ENCODE measurements at regions not wholly inside any gene's neighbourhood (a gene's known extent, or its start where the extent isn't known, plus 50 kb on each side); places are given as distances from the start of the nearest gene placed in this dataset.

GRCh38 chr5:23029290-23029689 is 176.1 kb upstream of the CDH12 start:
- Mint-ChIP-seq H3K9me3 (peaks cover 6% of the 10 kb centered on the region), H3K4me3 (no peak overlapping the region), H3K36me3 (ENCODE audit: low read depth) (no peaks in the 10 kb centered on the region), H3K27me3 (no peaks in the 10 kb centered on the region), H3K27ac (no peak overlapping the region), H3K4me1 (peaks cover 5% of the 10 kb centered on the region)
- intact Hi-C loops (cut with micrococcal nuclease), result no loop called here
- TF ChIP-seq CTCF (IDR thresholded peaks at IDR 0.05), result no peak
- no peak for ATAC-seq (ENCODE audit: low read depth)
- CTCF ChIA-PET, result no interaction called here
- POLR2A ChIA-PET, result no interaction called here
- no peak for DNase-seq

- POLR2A ChIA-PET, result no interaction called here
- Mint-ChIP-seq H3K27ac (no peak overlapping the region), H3K4me3 (no peak overlapping the region), H3K9me3 (peaks cover under 1% of the 10 kb centered on the region), H3K27me3 (no peaks in the 10 kb centered on the region), H3K4me1 (peaks cover 2% of the 10 kb centered on the region), H3K36me3 (ENCODE audit: low read depth) (no peaks in the 10 kb centered on the region)
- no peak for TF ChIP-seq CTCF (IDR thresholded peaks at IDR 0.05)
- no peak for DNase-seq
- intact Hi-C loops (cut with micrococcal nuclease), result no loop called here
- no peak for ATAC-seq (ENCODE audit: low read depth)
- CTCF ChIA-PET, result no interaction called here
Measured at GRCh38 chr5:23028445-23029021, 175.4 kb upstream of the CDH12 start.

DNA sequence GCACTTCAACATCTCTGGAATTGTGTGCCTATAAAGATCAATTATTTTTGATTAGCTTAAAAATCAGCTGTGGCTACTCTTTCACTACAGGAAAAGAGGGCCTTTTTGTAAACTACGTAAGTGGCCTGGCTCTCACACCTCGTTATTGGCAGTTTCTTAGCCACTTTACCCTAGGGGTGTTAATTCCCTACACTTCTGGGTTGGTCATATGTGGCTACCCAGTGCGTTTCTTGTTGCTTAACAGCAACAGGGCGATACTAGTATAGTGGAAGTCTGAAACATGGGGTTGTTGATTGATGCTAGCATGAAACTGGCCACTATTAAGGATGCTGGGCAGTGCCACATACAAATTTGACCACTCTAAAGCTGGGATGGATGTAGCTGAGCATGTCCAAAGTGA is 174.7 kb upstream of the CDH12 start:
- Mint-ChIP-seq H3K9me3 (peaks cover 2% of the 10 kb centered on the region), H3K4me3 (no peak overlapping the region), H3K27me3 (no peaks in the 10 kb centered on the region), H3K27ac (no peak overlapping the region), H3K36me3 (ENCODE audit: low read depth) (no peaks in the 10 kb centered on the region), H3K4me1 (no peaks in the 10 kb centered on the region)
- POLR2A ChIA-PET, result no interaction called here
- intact Hi-C loops (cut with micrococcal nuclease), result no loop called here
- ATAC-seq (ENCODE audit: low read depth) (no peak), DNase-seq (no peak)
- CTCF ChIA-PET, result no interaction called here
- no peak for TF ChIP-seq CTCF (IDR thresholded peaks at IDR 0.05)

- peaks cover 2% of the 10 kb centered on the region for H3K9me3 Mint-ChIP-seq
- no peak for ATAC-seq (ENCODE audit: low read depth)
- no peak overlapping the region for H3K27ac Mint-ChIP-seq
- no peaks in the 10 kb centered on the region for H3K27me3 Mint-ChIP-seq
- no peak for DNase-seq
- ChIA-PET CTCF (no interaction called here), POLR2A (no interaction called here)
- no peaks in the 10 kb centered on the region for H3K4me1 Mint-ChIP-seq
- intact Hi-C loops (cut with micrococcal nuclease), result no loop called here
- H3K4me3 Mint-ChIP-seq, result no peak overlapping the region
- no peak for TF ChIP-seq CTCF (IDR thresholded peaks at IDR 0.05)
- no peaks in the 10 kb centered on the region for H3K36me3 Mint-ChIP-seq (ENCODE audit: low read depth)
Measured at GRCh38 chr5:23027331-23027730, 174.2 kb upstream of the CDH12 start.

GRCh38 chr5:23026252-23027170 is 173.4 kb upstream of the CDH12 start:
- Mint-ChIP-seq H3K36me3 (ENCODE audit: low read depth) (no peaks in the 10 kb centered on the region), H3K27me3 (no peaks in the 10 kb centered on the region), H3K27ac (no peak overlapping the region), H3K4me1 (no peaks in the 10 kb centered on the region), H3K4me3 (no peak overlapping the region), H3K9me3 (peaks cover 2% of the 10 kb centered on the region)
- no peak for TF ChIP-seq CTCF (IDR thresholded peaks at IDR 0.05)
- DNase-seq, result no peak
- POLR2A ChIA-PET, result no interaction called here
- CTCF ChIA-PET, result no interaction called here
- intact Hi-C loops (cut with micrococcal nuclease), result no loop called here
- ATAC-seq (ENCODE audit: low read depth), result no peak

Data from activated B cell treated with CpG ODN at 0.5 μM for 24 hours (primary cell).